HG03039 (cell line): ENCODE measurements at regions not wholly inside any gene's neighbourhood (a gene's known extent, or its start where the extent isn't known, plus 50 kb on each side); places are given as distances from the start of the nearest gene placed in this dataset.

ENCODE experiments used
- ATAC-seq: cut with Tn5 transposase; IDR thresholded peaks from one replicate; pipeline ENCODE4 v1.9.1; 2021; ENCODE audit warnings: mild to moderate bottlenecking, moderate library complexity; ENCODE audit not compliant: unreplicated experiment

DNA sequence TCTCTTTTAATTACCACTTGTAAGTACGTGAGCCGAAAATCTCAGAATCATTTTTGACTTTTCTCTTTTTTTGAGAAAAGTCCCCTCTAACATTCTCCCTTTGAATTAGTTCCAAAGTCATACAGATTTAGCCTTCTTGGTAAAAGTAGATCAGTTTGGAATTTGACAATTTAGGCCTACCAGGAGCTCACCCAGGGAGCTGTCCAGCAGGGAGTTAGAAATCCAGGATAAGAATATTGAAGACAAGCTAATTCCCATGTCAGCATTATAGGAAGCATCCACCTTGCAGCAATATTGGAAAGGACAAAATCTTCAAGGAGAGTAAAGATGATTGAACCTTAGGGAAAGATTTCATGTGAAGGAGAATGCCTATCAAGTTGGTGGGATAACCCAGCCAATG, 352.2 kb upstream of the CPEB2 start:
- ATAC-seq, result no peak

- no peak for ATAC-seq
These were observed 349.8 kb upstream of the CPEB2 start for GRCh38 chr4:14652522-14652921.

DNA sequence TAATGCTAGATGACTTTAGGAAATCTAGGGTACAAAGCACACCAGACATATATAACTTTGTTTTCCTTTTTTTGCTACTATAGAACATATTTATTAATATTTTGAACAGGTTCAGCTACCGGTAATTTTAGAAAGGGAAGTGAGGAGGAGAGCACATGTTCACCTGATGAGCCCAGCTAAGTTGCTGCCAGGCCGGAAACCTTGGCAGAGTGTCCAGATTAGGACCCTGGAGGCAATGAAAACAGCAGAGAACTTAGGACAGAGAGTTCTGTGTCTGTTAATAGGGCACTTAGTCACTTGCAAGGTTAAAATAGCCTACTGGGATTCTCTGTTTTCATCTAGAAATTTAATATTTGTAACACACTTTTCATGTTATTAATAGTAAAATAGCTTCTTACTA, 348.9 kb upstream of the CPEB2 start:
- ATAC-seq, result no peak

DNA sequence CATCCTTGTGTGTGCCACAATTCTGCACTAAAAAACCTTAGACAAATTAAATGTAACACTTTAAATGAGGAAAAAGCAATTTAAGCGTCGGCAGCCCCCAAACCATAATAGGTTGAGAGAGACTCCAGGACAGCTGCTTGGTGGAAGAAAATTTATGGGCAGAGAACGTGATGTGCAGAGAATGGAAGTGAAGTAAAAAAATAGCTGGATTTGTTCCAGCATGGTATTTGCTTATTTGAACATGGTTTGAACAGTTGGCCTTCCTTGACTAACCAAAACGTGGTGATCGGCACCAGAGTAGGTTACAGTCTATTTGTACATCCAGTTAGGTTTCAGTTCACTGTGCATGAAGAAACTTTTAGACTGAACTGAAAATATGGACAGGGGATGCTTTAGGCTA, 343.0 kb upstream of the CPEB2 start:
- no peak for ATAC-seq

DNA sequence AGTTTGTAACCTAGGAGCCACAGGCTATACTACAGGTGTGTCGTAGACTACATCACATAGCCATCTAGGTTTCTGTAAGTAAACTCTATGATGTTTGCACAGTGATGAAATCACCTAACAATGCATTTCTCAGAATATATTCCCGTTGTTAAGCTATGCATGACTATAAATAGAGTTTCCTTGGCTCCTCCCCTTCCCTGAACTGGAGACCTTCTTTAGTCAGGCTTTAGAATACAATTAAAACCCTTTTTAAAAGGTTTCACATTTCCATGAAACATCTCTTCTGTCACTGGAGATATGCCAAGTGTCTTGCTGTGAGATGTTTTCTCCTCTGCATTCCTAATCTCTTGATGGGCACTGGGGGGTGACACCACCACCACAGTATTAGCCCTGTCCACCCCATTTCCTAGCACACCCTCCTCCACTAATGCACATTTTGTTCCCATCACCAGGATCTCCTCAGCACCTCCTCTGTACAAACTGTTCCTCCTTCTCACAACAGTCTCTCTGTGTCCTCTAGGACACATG, 334.6 kb upstream of the CPEB2 start:
- ATAC-seq, result no peak

DNA sequence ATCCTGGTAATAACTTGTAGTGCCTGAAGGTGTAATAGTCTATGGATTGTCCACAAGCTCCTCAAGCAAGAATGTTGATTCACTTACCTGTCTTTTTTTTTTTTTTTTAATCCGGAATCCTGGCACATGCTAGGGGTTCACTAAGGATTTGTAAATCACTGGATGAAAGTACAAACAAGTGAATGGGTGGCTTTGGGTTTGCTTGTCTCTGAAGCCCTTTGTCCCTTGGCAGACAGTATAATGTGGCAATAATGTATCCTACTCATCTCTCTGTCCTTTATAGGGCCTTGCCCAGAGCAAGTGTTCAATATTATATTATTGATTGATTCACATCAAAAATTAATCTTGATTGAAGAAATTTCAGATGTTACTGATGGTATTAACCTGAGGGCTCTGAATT, 334.0 kb upstream of the CPEB2 start:
- no peak for ATAC-seq

- no peak for ATAC-seq
These were observed 332.9 kb upstream of the CPEB2 start for GRCh38 chr4:14669371-14669770.

GRCh38 chr4:14671146-14671545, 331.1 kb upstream of the CPEB2 start:
- ATAC-seq, result no peak

- ATAC-seq, result no peak
These were observed 326.8 kb upstream of the CPEB2 start for GRCh38 chr4:14675279-14675985.

DNA sequence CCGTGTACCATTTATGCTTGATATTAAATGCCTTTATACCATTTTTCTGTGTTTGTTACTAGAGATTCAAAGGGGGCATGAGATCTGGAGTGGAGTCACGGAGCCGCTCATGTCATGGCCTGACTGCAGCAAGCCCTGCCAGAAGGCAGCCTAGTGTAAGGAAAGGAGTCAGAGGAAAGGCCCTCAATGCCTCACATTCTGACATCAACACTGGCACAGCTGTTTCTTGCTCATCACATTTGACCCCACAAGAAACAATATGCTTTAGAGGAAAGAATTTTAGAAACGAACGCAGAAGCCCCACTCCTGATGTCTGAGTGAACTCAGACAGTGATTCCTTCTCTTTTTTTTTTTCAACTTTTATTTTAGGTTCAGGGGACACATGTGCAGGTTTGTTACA, 322.4 kb upstream of the CPEB2 start:
- no peak for ATAC-seq

GRCh38 chr4:14681330-14681729, 321.0 kb upstream of the CPEB2 start:
- no peak for ATAC-seq

GRCh38 chr4:14693728-14694127, 308.6 kb upstream of the CPEB2 start:
- no peak for ATAC-seq

DNA sequence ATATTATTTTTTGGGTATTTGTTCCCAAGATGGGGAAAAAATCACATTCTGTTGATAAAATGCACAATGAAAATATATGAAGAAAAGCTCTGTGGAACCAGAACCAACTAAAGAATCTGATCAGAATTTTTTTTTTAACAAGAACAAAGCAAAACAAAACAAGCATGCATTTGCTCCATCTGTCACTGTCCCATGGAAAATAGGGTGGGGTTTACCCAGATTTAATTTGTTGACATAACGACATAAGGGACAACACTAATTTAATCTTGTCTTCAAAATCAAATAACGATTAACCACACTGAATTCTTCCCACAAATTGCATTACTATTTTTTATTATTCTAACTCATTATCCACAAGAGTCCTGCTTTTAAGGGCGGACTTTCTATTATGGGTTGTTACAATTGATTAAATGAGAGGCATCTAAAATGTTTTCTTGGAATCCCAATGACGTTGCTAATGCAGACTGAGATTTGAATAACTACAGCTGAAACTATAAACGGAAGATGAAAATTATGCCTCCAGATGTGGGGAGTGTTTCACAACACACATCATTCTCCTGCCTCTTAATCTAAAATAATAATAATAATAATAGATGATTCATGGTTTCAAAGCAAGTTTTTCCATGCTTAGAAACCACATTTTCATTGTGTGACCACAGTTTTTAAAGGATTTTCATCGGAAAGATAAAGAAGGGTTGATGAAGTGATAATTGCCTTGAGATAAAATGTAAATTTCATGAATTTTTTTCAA, 307.0 kb upstream of the CPEB2 start:
- ATAC-seq, result no peak

DNA sequence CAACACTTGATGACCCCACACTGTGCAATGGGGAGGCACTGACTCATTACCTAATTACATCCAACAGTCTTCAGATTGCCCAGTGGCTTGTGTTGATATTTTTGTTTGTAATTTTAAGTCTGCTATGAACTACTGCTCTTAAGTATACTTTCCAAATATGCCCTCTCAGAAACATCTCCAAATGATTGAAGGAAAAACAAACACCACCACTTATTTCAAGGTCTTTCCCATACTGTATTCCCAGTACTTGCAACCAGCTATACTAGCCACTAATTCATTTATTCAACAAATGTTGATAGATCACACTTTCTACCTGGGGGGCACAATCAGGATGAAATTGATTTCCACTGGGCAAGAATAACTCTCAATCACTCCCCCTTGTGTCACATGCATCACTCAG, 302.2 kb upstream of the CPEB2 start:
- ATAC-seq, result no peak

- no peak for ATAC-seq
These were observed 301.7 kb upstream of the CPEB2 start for GRCh38 chr4:14700544-14700943.

DNA sequence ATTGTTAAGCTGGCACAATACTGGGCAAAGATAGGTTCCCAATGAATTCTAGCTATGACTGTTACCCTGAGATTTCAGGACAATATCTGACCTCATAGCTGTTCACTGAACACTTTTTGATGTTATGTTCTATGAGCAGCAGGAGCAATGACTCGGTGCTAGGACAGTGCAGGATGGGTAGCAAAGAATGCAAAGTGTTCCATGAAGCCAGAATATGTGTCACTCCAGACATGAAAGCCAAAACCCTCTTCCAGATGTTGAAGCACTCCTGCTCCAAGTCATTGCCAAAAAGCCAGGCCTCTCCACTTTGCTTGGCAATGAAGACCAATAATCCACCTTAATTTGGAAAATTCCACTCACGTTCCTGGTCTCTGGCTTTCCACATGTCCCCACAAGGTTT, 300.9 kb upstream of the CPEB2 start:
- no peak for ATAC-seq

DNA sequence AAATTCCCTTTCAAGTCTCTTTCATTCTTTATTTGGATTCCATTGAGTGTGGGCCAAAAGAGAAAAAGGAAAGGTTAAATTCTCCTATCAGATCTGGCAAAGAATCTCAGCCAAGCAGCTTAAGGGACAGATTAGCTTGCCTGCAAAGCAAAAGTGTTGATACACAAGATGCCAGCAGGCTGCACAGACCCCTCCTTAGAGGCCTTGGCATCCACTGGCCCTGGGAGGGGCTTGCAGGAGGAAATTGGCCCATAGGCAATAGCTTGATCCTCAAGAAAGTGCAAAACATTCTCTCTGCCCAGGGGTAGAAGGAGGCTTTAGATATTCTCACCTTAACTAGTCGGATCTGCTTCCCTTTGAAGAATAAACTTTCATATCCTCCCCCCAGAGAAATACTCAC, 300.4 kb upstream of the CPEB2 start:
- ATAC-seq, result no peak

DNA sequence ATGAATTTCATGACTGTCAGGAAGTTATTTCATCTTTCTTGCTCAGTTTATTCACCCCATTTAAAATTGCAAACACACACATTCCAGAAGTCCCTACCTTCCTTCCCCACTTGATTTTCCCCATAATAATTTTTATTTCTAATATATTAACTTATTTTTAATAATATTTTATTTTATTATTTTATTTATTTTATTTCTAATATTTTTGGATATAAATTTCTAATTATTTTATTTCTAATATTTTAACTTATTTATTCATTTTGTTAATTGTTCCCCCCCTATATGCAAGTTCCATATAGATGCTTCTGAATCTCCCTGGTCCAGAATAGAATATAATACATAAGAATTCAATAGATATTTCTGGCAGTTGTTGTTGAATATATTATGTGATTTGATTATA, 293.7 kb upstream of the CPEB2 start:
- no peak for ATAC-seq

- no peak for ATAC-seq
These were observed 291.0 kb upstream of the CPEB2 start for GRCh38 chr4:14711259-14711658.

DNA sequence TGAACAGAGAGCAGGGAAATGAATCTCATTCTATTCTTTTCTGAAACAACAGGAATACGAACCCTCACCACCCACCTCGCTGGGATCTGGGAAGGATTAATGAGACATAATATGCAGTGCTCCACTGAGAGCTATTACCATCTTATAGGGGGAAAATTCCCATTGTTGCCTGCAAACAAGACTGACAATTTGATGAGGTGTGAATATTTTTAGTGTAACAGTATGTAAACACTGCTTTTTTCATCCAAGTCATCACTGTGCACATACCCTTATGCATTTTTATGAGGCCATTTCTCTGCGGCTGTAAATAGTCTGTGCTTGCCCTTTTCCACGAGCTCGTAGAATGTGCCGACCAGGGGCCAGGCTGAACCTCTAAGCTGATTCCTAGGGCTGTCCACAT, 285.6 kb upstream of the CPEB2 start:
- ATAC-seq, result no peak

DNA sequence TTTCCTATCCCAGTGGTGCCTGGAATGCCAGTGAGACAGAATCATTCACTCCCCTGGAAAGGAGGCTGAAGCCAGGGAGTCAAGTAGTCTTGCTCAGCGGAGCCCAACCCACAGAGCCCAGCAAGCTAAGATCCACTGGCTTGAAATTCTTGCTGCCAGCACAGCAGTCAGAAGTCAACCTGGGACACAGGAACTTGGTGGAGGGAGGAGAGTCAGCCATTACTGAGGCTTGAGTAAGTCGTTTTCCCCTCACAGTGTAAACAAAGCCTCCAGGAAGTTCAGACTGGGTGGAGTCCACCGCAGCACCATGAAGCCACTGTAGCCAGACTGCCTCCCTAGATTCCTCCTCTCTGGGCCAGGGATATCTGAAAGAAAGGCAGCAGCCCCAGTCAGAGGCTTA, 283.2 kb upstream of the CPEB2 start:
- ATAC-seq, result no peak

- no peak for ATAC-seq
These were observed 275.8 kb upstream of the CPEB2 start for GRCh38 chr4:14726441-14726840.
